ENCODE measurements at regions not wholly inside any gene's neighbourhood (a gene's known extent, or its start where the extent isn't known, plus 50 kb on each side); places are given as distances from the start of the nearest gene placed in this dataset.

DNA sequence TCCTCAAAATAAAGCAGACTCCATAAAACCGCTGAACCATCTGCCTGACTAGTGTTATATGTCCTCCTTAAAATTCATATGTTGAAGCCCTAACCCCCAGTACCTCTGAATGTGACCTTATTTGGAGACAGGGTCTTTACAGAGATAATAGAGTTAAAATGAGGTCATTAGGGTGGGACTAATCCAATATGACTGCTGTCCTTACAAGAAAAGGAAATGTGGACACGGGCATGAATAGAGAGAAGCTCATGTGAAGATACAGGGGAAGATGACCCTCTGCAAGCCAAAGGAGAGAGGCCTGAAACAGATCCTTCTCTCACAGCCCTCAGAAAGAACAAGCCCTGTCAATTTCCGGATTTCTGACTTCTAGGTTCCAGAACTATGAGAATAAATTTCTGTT lies 82.0 kb upstream of the KLHL13 start:
- TF ChIP-seq, protein P1, sequence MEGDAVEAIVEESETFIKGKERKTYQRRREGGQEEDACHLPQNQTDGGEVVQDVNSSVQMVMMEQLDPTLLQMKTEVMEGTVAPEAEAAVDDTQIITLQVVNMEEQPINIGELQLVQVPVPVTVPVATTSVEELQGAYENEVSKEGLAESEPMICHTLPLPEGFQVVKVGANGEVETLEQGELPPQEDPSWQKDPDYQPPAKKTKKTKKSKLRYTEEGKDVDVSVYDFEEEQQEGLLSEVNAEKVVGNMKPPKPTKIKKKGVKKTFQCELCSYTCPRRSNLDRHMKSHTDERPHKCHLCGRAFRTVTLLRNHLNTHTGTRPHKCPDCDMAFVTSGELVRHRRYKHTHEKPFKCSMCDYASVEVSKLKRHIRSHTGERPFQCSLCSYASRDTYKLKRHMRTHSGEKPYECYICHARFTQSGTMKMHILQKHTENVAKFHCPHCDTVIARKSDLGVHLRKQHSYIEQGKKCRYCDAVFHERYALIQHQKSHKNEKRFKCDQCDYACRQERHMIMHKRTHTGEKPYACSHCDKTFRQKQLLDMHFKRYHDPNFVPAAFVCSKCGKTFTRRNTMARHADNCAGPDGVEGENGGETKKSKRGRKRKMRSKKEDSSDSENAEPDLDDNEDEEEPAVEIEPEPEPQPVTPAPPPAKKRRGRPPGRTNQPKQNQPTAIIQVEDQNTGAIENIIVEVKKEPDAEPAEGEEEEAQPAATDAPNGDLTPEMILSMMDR (conservative IDR thresholded peaks at IDR 0.05; ENCODE audit: low read depth in 2 of 2), result no peak
- no peak for TF ChIP-seq EZH2 (IDR thresholded peaks at IDR 0.05; ENCODE audit: low read depth, unreplicated experiment)
- TF ChIP-seq, protein P2, sequence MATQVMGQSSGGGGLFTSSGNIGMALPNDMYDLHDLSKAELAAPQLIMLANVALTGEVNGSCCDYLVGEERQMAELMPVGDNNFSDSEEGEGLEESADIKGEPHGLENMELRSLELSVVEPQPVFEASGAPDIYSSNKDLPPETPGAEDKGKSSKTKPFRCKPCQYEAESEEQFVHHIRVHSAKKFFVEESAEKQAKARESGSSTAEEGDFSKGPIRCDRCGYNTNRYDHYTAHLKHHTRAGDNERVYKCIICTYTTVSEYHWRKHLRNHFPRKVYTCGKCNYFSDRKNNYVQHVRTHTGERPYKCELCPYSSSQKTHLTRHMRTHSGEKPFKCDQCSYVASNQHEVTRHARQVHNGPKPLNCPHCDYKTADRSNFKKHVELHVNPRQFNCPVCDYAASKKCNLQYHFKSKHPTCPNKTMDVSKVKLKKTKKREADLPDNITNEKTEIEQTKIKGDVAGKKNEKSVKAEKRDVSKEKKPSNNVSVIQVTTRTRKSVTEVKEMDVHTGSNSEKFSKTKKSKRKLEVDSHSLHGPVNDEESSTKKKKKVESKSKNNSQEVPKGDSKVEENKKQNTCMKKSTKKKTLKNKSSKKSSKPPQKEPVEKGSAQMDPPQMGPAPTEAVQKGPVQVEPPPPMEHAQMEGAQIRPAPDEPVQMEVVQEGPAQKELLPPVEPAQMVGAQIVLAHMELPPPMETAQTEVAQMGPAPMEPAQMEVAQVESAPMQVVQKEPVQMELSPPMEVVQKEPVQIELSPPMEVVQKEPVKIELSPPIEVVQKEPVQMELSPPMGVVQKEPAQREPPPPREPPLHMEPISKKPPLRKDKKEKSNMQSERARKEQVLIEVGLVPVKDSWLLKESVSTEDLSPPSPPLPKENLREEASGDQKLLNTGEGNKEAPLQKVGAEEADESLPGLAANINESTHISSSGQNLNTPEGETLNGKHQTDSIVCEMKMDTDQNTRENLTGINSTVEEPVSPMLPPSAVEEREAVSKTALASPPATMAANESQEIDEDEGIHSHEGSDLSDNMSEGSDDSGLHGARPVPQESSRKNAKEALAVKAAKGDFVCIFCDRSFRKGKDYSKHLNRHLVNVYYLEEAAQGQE (IDR thresholded peaks at IDR 0.05; ENCODE audit: unreplicated experiment), result no peak

Data from GM23338 (cell line).